H1 (cell line): ENCODE measurements at regions not wholly inside any gene's neighbourhood (a gene's known extent, or its start where the extent isn't known, plus 50 kb on each side); places are given as distances from the start of the nearest gene placed in this dataset.

Source experiments
- CTCF ChIA-PET: fragments of 300-600 bp; sonication (Branson Sonifier 250); formaldehyde crosslinking; loops from one replicate; lab custom pipeline; 2021; ENCODE audit not compliant: partially characterized antibody; lab: Charles Lee
- POLR2A ChIA-PET: fragments of 300-600 bp; sonication (Branson Sonifier 250); formaldehyde crosslinking; loops from one replicate; lab custom pipeline; 2021; ENCODE audit warnings: inconsistent platforms; ENCODE audit not compliant: partially characterized antibody; lab: Charles Lee
- DNase-seq, 2 experiments: peaks; one replicate each; pipeline versions ENCODE4 v3.0.0 to v3.0.0-alpha.2; 2010 to 2022; ENCODE audit warnings: low spot score in 2 of 2, low read depth in 1 of 2, mixed read lengths in 1 of 2
- FAIRE-seq: peaks from 2 replicates; lab custom pipeline; 2011; peaks lifted over from hg19 to GRCh38; lab: Jason Lieb, UNC
- H2AFZ ChIP-seq: 2 replicates; pipeline ENCODE4 v1.8.1; 2012; ENCODE audit warnings: low read length, inconsistent platforms
- H2AK5ac ChIP-seq: 2 replicates; pipeline ENCODE4 v1.6.1; 2013; ENCODE audit warnings: low read depth, low read length
- H2BK120ac ChIP-seq: replicated peaks from 2 replicates; pipeline ENCODE3; 2013; ENCODE audit warnings: low read depth, low read length, inconsistent platforms
- H2BK12ac ChIP-seq: 2 replicates; pipeline ENCODE4 v1.6.1; 2013; ENCODE audit warnings: low read depth, low read length
- H2BK15ac ChIP-seq: 2 replicates; pipeline ENCODE4 v1.6.1; 2013; ENCODE audit warnings: low read length
- H2BK20ac ChIP-seq: 2 replicates; pipeline ENCODE4 v1.6.1; 2013; ENCODE audit warnings: low read length
- H2BK5ac ChIP-seq: 2 replicates; pipeline ENCODE4 v1.6.1; 2013; ENCODE audit warnings: low read depth, low read length
- H3K14ac ChIP-seq: 2 replicates; pipeline ENCODE4 v1.6.1; 2013; ENCODE audit warnings: inconsistent platforms; ENCODE audit not compliant: insufficient read length
- H3K18ac ChIP-seq: 2 replicates; pipeline ENCODE4 v1.6.1; 2013; ENCODE audit warnings: low read length; ENCODE audit errors: extremely low read depth
- H3K23ac ChIP-seq: 2 replicates; pipeline ENCODE4 v1.6.1; 2013; ENCODE audit warnings: inconsistent platforms; ENCODE audit not compliant: insufficient read length
- H3K23me2 ChIP-seq: 2 replicates; pipeline ENCODE4 v1.6.1; 2013; ENCODE audit warnings: low read depth, low read length
- H3K27ac ChIP-seq: 2 replicates; pipeline ENCODE4 v1.6.1; 2011; ENCODE audit warnings: low read depth, low read length, inconsistent platforms
- H3K27me3 ChIP-seq, 4 experiments: replicated peaks in 1 of 4; 1 replicate in 1 of 4; 2 replicates in 3 of 4; pipeline versions ENCODE4 v1.6.1 to v1.8.1; 2011 to 2013; ENCODE audit warnings: low read length in 3 of 4, mild to moderate bottlenecking in 3 of 4, inconsistent platforms in 2 of 4, mixed read lengths in 2 of 4, moderate library complexity in 1 of 4; ENCODE audit not compliant: control insufficient read depth in 3 of 4, insufficient read depth in 3 of 4; ENCODE audit errors: extremely low read depth in 1 of 4
- H3K36me3 ChIP-seq, 4 experiments: 2 replicates each; pipeline versions ENCODE4 v1.6.1 to v1.8.1; 2011 to 2013; ENCODE audit warnings: mild to moderate bottlenecking in 4 of 4, low read length in 3 of 4, moderate library complexity in 2 of 4, control low read depth in 1 of 4, inconsistent platforms in 1 of 4; ENCODE audit not compliant: insufficient read depth in 4 of 4, control insufficient read depth in 2 of 4
- H3K4ac ChIP-seq: replicated peaks from 2 replicates; pipeline ENCODE3; 2013; ENCODE audit warnings: low read length, low read depth, mixed read lengths, inconsistent platforms; ENCODE audit not compliant: insufficient read length
- H3K4me1 ChIP-seq, 4 experiments: replicated peaks in 1 of 4; 1 replicate in 1 of 4; 2 replicates in 3 of 4; pipeline versions ENCODE4 v1.6.1 to v1.8.1; 2011 to 2013; ENCODE audit warnings: low read length in 3 of 4, inconsistent platforms in 2 of 4, mixed read lengths in 1 of 4; ENCODE audit not compliant: insufficient read depth in 4 of 4, control insufficient read depth in 3 of 4
- H3K4me2 ChIP-seq, 2 experiments: 2 replicates each; pipeline versions ENCODE4 v1.6.1 to v1.8.1; 2011 to 2013; ENCODE audit warnings: low read depth in 2 of 2, low read length in 2 of 2, control low read depth in 1 of 2, inconsistent platforms in 1 of 2, mild to moderate bottlenecking in 1 of 2; ENCODE audit not compliant: insufficient read depth in 1 of 2
- H3K4me3 ChIP-seq, 4 experiments: fragments of 200-600, 300-600 bp in 1 of 4; sonication (generic), shearing (Covaris generic), sonication (Bioruptor Twin) in 1 of 4; 2 replicates each; pipeline versions ENCODE4 v1.5.1 to v1.8.1; 2011 to 2016; ENCODE audit warnings: low read length in 4 of 4, low read depth in 3 of 4, control low read depth in 2 of 4, inconsistent platforms in 2 of 4, mild to moderate bottlenecking in 2 of 4, mixed read lengths in 1 of 4, moderate library complexity in 1 of 4; ENCODE audit not compliant: insufficient read depth in 2 of 4; ENCODE audit errors: extremely low read depth in 1 of 4
- H3K56ac ChIP-seq: replicated peaks from 2 replicates; pipeline ENCODE3; 2013; ENCODE audit warnings: low read depth, mild to moderate bottlenecking, mixed read lengths, low read length, inconsistent platforms; ENCODE audit not compliant: insufficient read length
- H3K79me1 ChIP-seq: 2 replicates; pipeline ENCODE4 v1.6.1; 2013; ENCODE audit warnings: low read depth, low read length, control low read depth
- H3K79me2 ChIP-seq, 2 experiments: 2 replicates each; pipeline versions ENCODE4 v1.6.1 to v1.8.1; 2012 to 2013; ENCODE audit warnings: low read length in 2 of 2, mild to moderate bottlenecking in 2 of 2, inconsistent platforms in 1 of 2; ENCODE audit not compliant: insufficient read depth in 2 of 2, control insufficient read depth in 1 of 2
- H3K9ac ChIP-seq, 4 experiments: replicated peaks in 1 of 4; 1 replicate in 1 of 4; 2 replicates in 3 of 4; pipeline versions ENCODE4 v1.6.1 to v1.8.1; 2011 to 2013; ENCODE audit warnings: low read depth in 3 of 4, low read length in 3 of 4, control low read depth in 2 of 4, mild to moderate bottlenecking in 2 of 4, moderate library complexity in 2 of 4, inconsistent platforms in 1 of 4; ENCODE audit errors: extremely low read depth in 1 of 4
- H3K9me3 ChIP-seq, 2 experiments: 2 replicates each; pipeline versions ENCODE4 v1.6.1 to v1.8.1; 2012 to 2013; ENCODE audit warnings: mild to moderate bottlenecking in 2 of 2, moderate library complexity in 2 of 2, control low read depth in 1 of 2, inconsistent platforms in 1 of 2, low read depth in 1 of 2, low read length in 1 of 2, mixed read lengths in 1 of 2; ENCODE audit not compliant: insufficient read depth in 2 of 2
- H4K20me1 ChIP-seq, 2 experiments: replicated peaks in 1 of 2; 2 replicates each; pipeline versions ENCODE3 to v1.8.1; 2011 to 2013; ENCODE audit warnings: inconsistent platforms in 2 of 2, low read length in 2 of 2, mild to moderate bottlenecking in 1 of 2; ENCODE audit not compliant: insufficient read depth in 2 of 2, control insufficient read depth in 1 of 2
- H4K5ac ChIP-seq: 2 replicates; pipeline ENCODE4 v1.6.1; 2013; ENCODE audit warnings: low read length, low read depth, mixed read lengths, inconsistent platforms; ENCODE audit not compliant: insufficient read length
- H4K8ac ChIP-seq: 2 replicates; pipeline ENCODE4 v1.8.0; 2013; ENCODE audit warnings: mild to moderate bottlenecking, moderate library complexity, low read length, inconsistent platforms; ENCODE audit not compliant: insufficient read depth; ENCODE audit errors: extremely low read depth
- H4K91ac ChIP-seq: replicated peaks from 2 replicates; pipeline ENCODE3; 2013; ENCODE audit warnings: low read length, mixed read lengths, inconsistent platforms; ENCODE audit not compliant: insufficient read length
- FOSL1 ChIP-seq: IDR thresholded peaks from 2 replicates; pipeline ENCODE4 v1.6.1; 2011; ENCODE audit warnings: mild to moderate bottlenecking, low read depth, low read length, moderate library complexity; ENCODE audit not compliant: insufficient read depth
- GTF2F1 ChIP-seq: IDR thresholded peaks from 2 replicates; pipeline ENCODE4 v1.6.1; 2012; ENCODE audit warnings: low read depth, low read length, improper control_type of control experiment, borderline replicate concordance
- MAFK ChIP-seq: IDR thresholded peaks from 2 replicates; pipeline ENCODE4 v1.6.1; 2012; ENCODE audit warnings: low read depth, mild to moderate bottlenecking, improper control_type of control experiment, low read length
- SAP30 ChIP-seq: fragments of 300-600 bp; sonication (generic); IDR thresholded peaks from 2 replicates; pipeline ENCODE4 v1.7.1; 2012; ENCODE audit warnings: low read length, moderate library complexity, mild to moderate bottlenecking, inconsistent platforms; ENCODE audit not compliant: insufficient read depth, insufficient replicate concordance
- TEAD4 ChIP-seq: IDR thresholded peaks from 2 replicates; pipeline ENCODE4 v1.6.1; 2012; ENCODE audit warnings: low read depth, low read length, inconsistent platforms, mixed read lengths
- YY1 ChIP-seq: IDR thresholded peaks from 2 replicates; pipeline ENCODE4 v1.6.1; 2011; ENCODE audit warnings: low read depth, mild to moderate bottlenecking, low read length
- ZNF274 ChIP-seq: IDR thresholded peaks from 2 replicates; pipeline ENCODE4 v1.7.0; 2012; ENCODE audit warnings: low read length, borderline replicate concordance; ENCODE audit errors: extremely low read depth
- WGBS, 2 experiments: shearing (Covaris generic) in 1 of 2; methylation state at CpG; one replicate each; pipeline versions ENCODE4 v1.1.6 to v1.1.7; 2013 to 2015; ENCODE audit warnings: low lambda C conversion rate in 2 of 2, mixed read lengths in 2 of 2, inconsistent platforms in 1 of 2, low coverage in 1 of 2, missing lambda C conversion rate in 1 of 2; ENCODE audit not compliant: insufficient replicate concordance in 2 of 2, insufficient coverage in 1 of 2, insufficient read length in 1 of 2; ENCODE audit errors: extremely low coverage in 1 of 2, missing lambda C conversion rate in 1 of 2; 5-methylcytosine and 5-hydroxymethylcytosine counted together
- TF ChIP-seq, protein P1 (sequence below): IDR thresholded peaks from 2 replicates; pipeline ENCODE4 v1.6.1; 2011; ENCODE audit warnings: low read depth, mild to moderate bottlenecking, low read length; ENCODE audit not compliant: insufficient read depth

DNA sequence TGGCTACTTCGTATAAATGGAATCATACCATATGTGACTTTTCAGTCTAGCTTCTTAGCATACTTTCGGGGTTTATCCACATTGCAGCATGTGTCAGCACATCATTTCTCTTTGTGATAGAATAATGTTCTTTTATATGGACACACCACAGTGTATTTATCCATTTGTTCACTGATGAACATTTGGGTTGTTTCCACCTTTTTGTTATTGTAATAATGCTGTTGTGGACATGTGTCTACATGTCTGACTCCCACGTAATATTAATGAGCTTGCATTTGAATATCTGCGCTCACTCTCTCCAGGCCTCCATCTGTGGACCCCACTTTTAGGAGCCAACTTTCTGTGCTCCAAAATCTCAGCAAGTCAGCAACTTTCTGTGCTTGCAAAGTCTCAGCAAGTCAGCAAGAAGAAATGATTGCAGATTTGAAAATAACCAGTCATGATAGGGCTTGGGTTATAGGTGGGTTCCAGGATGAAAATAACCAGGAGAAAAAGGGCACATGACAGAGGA lies 53.9 kb upstream of the GALNT18 start:
- H3K23me2 ChIP-seq: no peaks in the 10 kb centered on the region
- H4K91ac ChIP-seq: no peak overlapping the region
- no peak overlapping the region for H3K23ac ChIP-seq
- no peaks in the 10 kb centered on the region for H3K27me3 ChIP-seq
- H4K8ac ChIP-seq: no peak overlapping the region
- no peak overlapping the region; a peak in 1 of 8 replicates for H3K4me3 ChIP-seq
- H2AK5ac ChIP-seq: no peak overlapping the region
- H2BK120ac ChIP-seq: no peak overlapping the region
- H3K79me1 ChIP-seq: no peaks in the 10 kb centered on the region
- no peaks in the 10 kb centered on the region for H3K79me2 ChIP-seq
- H3K9me3 ChIP-seq: no peaks in the 10 kb centered on the region
- FAIRE-seq (no peak), DNase-seq (no peak)
- H2BK20ac ChIP-seq: no peak overlapping the region
- H2BK12ac ChIP-seq: no peak overlapping the region
- H2AFZ ChIP-seq: no peak overlapping the region
- TF ChIP-seq YY1 (no peak), MAFK (no peak), SAP30 (no peak), FOSL1 (no peak), TEAD4 (no peak), ZNF274 (no peak), GTF2F1 (no peak)
- TF ChIP-seq, protein P1, sequence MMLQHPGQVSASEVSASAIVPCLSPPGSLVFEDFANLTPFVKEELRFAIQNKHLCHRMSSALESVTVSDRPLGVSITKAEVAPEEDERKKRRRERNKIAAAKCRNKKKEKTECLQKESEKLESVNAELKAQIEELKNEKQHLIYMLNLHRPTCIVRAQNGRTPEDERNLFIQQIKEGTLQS: no peak
- no peak overlapping the region for H3K4ac ChIP-seq
- peaks cover 0 to 5% (median 0%) of the 10 kb centered on the region in 4 experiments; a peak in 1 of 7 replicates for H3K4me1 ChIP-seq
- H3K14ac ChIP-seq: no peak overlapping the region
- H3K56ac ChIP-seq: no peak overlapping the region
- H4K20me1 ChIP-seq: no peaks in the 10 kb centered on the region
- no peak overlapping the region for H2BK15ac ChIP-seq
- 90% methylated on average over 4 of the region's 4 CpGs; no CpG with 5 or more reads in 1 of the 2 experiments for WGBS, 2 experiments
- no peak overlapping the region for H2BK5ac ChIP-seq
- no peak overlapping the region for H3K9ac ChIP-seq
- H3K36me3 ChIP-seq: no peaks in the 10 kb centered on the region
- no peak overlapping the region for H3K27ac ChIP-seq
- no peak overlapping the region for H4K5ac ChIP-seq
- no peak overlapping the region for H3K4me2 ChIP-seq
- no peak overlapping the region for H3K18ac ChIP-seq
- CTCF ChIA-PET: interaction anchor here (1.0 to 1.7 kb wide), 3 partner anchors 9 to 126 kb away, joined by 3 to 5 read pairs (median 3); no protein-coding TSS in a partner anchor
- POLR2A ChIA-PET: no interaction called here
